HG02571 (cell line): ENCODE measurements at regions not wholly inside any gene's neighbourhood (a gene's known extent, or its start where the extent isn't known, plus 50 kb on each side); places are given as distances from the start of the nearest gene placed in this dataset.

ENCODE experiments used
- ATAC-seq: cut with Tn5 transposase; IDR thresholded peaks from one replicate; pipeline ENCODE4 v1.9.1; 2021; ENCODE audit warnings: mild to moderate bottlenecking, moderate library complexity; ENCODE audit not compliant: unreplicated experiment

DNA sequence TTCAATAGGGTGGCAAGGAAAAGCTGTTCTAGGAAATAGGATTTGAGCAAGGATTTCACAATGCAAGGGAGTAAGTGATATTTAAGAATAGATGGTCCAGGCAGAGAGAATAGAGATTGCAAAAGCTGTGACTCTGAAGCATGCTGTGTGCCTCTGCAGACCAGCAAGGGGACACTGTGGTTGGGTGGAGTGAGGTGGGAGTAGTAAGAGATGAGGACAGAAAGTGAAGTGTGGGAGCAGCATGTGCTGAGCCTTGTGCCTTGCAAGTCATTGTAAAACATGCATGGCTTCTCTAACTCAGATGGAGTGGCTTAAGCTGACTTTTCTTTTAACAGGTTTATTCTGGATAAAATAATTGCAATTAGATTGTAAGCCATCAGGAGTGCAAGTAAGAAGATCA lies 442.4 kb downstream of the CCSER2 start:
- no peak for ATAC-seq

DNA sequence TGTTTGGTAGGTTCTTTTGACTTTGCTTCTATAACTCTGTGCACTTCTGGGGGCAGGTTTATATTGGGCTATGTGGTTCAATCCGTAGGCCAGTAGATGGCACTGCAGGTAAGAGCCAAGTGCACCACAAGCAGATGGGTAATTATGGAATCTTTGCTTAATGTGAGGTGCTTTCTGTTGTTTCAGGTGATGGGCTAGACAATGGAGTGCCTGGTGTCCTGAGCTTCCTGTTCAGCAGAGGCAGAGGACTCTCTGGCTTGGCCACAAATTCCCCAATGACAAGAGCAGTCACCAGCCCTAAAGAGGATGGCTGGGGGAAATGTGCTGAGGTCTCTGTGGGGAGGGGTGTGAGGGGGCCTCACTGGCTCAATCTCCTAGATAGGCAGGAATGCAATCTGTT lies 455.0 kb downstream of the CCSER2 start:
- ATAC-seq = no peak

DNA sequence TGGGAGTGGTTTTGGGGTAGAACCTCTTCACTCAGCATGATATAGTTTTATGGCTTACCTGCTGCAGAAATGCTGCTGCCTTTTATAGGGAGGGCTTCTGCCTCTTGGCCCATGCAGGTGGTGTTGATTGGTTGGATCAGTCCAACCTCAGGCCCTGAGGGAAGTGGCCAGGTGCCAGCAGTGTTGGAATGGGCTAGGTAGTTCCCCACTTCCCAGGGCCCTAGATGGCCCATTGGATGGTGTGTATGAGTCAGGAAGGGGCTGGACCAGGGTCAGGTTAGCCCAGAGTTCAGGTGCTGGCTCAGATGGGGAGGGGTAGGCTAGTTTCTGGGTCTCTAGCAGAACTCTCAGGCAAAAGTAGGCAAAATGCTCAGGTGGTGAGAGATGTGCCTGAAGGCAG lies 455.5 kb downstream of the CCSER2 start:
- no peak for ATAC-seq

DNA sequence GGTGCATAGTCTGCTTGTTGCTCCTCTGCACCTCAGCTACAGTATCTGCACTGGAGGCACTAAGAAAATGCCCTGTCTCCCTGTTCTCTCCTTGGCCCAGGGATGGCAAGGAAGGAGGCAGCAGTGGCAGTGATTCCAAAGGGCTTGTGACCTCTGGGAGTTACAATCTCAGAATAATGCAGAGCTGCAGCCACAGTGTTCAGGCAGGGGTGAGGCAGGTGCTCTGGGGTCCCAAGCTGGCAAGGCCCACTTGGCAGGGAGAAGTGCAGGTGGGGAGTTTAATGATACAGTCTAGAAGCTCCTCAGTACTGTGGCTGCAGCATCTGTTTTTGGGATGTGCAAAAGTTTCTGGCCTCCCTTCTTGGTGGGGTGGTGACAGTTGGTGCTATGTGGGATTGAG lies 456.4 kb downstream of the CCSER2 start:
- no peak for ATAC-seq

DNA sequence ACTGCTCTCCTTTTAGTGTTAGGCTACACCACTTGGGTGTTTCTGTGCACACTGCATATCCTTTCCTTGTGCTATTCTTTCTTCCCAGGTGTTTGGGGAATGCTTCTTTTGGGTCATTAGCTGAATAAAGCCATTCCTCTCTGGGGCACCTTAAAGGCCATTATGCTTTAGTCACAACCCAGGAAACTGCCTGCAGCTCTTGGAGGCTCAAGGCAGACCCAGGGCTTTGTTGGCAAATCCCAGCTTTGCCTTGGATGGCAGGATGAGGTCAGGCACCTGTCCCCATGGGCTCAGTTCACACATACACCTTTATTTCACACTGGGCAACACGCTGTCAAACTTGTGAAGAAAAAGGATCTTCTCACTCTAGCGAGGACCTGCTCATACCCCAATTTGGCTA lies 460.6 kb downstream of the CCSER2 start:
- no peak for ATAC-seq

DNA sequence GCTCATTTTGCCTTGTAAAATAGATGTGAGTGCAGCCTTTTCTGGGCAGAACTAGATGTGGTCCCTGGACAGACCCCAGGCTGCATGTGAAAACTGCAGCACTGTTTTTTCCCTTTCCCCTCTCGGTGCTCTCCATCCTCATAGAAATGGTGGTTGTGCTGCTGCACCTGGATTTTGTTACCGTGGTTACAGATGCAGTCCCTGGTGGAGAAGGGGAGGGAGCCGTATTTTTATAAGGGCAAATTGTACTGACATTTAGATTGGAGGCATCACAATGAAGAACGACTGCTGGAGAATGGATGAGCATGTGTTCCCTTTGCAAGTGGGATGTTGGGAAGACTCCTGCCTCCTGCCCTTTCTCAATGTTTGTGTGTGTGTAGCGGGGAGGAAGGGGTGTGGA lies 469.9 kb downstream of the CCSER2 start:
- no peak for ATAC-seq

DNA sequence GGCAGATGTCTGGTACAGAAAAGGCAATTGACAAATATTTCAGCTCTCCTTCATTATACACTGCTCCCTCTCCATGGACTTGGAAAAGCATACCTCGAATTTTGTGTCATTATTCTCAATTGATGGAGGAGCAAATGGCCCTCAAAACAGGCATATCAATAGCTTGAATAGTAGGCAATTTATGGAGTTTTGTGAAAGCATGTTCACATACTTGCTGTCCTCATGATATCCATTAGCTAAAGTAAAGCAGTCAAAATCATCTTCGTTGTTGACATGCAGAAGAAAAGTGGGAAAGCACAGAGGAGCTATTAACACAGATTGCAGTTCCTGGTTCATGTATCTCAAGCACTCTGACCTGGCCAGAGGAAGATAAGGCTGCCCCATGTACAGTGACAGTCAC lies 472.8 kb downstream of the CCSER2 start:
- no peak for ATAC-seq

DNA sequence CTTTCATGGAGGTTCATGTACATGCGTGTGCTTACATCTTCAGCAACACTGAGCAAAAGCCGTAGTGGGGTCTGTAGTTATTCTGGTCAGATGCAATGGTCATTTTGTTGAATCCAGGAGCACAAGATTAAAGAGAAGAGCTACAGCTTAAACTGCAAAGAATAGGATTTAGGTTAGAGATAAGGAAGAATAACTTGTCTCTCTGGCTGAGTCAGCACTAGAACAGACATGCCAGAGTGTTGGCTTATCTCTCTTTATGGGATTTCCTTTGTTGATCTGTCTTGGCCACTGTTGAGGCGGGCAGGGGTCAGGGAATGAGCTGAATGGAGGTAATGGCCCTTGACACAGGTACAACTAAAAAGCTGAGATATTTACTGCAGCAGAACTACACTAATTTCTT lies 473.5 kb downstream of the CCSER2 start:
- no peak for ATAC-seq

DNA sequence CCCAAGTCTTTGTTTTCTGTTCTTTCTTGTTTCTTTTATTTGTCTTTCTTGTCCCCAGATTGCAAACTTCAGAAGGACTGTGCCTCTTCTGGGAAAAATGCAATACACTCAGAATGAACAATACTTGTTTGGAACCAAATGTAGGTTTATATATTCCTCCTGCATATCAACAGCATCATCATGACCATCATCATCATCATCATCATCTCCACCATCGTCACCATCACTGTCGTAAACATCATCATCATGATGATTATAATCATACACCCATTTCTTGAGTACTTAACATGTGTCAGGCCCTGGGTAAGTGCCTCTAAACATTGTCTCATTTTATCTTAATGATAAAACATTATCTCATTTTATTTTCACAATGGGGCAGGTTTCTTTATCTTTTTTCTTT lies 476.8 kb downstream of the CCSER2 start:
- ATAC-seq = no peak

DNA sequence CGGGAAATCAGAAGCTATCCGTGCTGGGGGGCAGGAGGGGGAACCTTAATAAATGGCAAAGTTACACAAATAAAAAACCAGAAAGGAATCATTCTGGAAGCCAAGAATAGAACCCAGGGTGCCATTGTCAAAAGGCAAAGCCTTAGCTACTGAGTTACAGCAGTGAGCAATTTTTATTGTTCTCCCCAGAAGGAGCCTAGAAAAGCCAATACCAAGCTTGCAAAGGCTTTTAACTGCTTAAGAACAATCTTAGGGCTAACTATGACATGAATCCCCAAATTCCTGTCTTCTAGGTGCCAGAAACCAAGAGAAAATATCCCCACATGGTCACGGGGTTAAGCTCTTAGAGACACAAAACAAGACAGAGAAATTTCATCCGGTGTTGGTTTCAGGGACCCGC lies 482.7 kb downstream of the CCSER2 start:
- ATAC-seq = no peak

DNA sequence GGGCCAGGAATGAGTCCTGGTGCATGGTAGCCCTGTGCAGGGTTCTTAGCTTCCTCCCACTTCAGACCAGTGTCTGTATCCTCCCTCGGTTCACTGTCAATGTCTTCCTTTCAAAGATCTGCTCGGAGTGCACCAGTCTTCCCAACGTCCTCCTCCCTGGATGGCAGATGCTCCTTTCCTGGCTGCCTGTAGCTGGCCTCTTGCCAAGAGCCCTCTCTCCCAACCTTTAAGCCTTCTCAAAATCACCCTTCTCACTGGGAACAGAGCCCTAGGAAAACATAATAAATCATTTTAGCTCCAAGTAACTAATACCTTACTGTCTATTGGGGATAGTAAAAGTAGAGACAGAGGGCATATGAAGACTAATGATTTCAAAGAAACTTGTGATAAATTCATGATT lies 490.6 kb downstream of the CCSER2 start:
- no peak for ATAC-seq

DNA sequence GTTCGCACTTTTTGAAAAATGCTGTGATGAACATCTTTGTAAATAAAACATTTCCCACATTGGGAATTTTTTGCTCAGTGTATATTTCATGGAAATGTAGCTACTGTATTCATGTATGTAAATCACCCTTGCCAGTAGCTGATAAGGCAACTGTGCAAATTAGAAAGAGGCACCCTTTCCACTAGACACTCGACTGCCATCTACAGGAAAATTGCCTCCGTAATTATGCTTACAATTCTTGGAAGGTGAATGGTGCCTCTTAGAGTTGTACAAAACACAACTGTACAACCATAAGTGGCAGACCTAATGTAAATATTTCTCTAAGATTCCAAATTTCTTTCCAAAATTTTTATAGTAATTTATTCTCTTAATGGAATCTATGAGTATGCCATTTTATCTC lies 491.7 kb downstream of the CCSER2 start:
- ATAC-seq = no peak

DNA sequence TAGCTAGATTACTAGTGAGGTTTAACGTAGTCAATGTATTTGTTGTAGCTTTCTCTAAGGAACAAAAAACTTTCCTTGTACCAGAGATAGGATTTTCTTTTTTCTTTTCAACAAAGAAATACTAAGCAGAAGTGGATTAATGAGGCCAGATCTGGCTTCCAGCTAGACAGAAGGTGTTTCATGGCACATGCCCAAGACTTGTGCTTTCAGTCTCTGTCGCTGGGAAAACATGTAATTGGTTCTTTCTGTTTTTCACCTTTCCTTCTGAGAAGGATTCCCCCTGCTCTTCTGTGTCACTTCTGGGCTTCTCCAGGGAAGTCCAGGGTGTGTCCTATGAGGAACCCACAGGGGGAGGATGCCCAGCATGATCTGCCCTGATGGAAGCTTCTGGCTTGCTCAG lies 492.2 kb downstream of the CCSER2 start:
- no peak for ATAC-seq

DNA sequence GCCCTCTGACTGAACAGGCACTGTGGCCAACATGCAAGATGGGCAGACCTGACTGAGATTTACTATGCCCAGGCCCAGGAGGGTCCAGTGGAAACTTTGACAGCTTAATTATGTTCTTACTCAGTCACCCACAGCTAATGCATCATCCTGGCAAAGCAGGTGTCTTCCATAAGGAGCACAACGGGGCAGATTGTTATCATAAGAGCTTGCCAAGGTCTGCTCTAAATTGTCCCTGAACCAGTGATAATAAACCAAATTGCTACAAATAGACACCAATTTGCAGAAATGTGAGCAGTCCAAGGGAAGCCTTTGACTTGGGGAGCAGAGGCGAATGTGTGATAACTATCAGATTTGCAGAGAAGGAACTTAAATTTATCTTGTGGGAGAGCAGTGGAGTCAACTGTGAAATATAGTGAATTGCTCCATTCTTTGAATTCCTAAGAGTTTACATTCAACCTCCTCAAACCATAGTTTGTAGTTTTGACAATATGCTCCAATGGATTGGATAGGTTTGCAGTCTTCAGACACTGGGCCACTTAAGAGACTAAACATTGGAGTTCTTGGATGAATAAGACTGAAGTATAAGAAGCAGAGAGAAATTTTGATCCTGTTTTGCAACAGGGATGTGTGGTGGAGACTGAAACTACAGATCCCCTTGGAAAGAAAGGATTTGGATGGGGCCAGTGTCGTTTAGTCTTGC lies 494.7 kb downstream of the CCSER2 start:
- ATAC-seq = no peak

DNA sequence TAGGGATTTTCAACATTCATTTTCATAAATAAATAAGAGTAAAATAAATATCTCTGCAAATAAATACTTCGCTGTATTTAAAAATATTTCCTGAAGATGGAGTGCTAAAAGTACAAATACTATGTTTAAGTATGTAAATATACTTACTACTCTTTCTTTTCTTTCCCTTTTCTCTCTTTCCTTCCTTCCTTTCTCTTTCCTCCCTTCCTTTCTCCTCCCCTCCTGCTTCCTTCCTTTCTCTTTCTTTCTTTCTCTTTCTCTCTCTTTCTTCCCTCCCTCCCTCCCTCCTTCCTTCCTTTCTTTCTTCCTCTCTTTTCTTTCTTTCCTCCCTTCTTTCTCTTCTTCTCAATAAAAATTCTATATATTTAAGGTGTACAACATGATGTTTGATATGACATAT lies 496.1 kb downstream of the CCSER2 start:
- no peak for ATAC-seq

DNA sequence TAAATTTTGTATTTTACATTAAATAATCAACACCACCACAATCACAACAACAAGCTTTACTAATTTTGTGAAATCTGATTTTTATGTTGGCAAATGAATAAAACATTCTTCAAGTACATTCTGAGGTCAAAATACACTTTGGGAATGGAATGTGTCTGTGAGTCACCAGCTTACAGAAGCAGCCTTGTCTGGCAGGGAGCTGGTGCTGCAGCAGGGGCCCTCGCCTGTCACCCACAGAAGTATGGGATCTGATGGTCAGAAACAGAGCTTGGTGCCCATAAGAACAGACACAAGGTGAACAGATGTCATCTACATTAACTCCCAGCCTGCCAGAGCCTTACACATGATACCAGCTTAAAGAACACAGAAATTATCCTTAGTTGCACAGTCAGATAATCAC lies 496.9 kb downstream of the CCSER2 start:
- no peak for ATAC-seq

DNA sequence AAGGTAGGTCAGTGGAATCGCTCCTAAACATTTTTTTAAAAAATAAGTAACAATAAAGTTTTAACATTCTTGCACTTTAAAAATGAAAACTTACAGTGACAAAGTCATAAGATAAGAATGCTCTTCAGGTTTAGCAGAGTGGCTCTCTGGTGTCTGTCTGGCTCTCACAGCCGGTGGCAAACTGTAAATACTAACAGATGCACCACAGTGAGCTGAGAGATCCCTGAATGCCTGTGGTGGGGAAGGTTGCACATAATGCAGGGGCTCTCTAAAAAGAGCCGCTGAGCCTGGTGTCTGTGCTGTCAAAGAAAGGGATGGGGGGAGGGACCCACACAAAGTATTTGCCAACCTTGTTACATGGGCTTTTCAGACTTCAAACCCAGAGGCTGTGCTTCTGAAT lies 498.3 kb downstream of the CCSER2 start:
- ATAC-seq = no peak

DNA sequence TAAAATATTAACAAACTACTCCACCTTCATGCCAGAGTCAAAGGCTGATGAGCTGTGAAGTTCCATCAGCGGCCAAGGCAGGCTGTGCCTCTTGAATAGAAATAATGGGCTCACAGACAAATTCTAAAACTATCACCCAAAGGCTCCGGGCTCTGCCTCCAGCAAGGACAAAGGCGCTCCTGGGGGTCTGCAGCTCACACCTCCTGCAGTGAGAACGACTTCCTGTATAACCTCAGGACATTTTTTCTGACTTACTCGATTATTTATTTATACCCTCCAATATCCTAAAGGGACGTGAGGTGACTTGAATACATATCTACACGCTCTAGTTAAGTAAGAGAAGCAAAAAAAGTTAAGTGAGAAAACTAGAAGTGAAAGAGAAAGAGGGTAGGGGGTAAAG lies 500.7 kb downstream of the CCSER2 start:
- no peak for ATAC-seq

DNA sequence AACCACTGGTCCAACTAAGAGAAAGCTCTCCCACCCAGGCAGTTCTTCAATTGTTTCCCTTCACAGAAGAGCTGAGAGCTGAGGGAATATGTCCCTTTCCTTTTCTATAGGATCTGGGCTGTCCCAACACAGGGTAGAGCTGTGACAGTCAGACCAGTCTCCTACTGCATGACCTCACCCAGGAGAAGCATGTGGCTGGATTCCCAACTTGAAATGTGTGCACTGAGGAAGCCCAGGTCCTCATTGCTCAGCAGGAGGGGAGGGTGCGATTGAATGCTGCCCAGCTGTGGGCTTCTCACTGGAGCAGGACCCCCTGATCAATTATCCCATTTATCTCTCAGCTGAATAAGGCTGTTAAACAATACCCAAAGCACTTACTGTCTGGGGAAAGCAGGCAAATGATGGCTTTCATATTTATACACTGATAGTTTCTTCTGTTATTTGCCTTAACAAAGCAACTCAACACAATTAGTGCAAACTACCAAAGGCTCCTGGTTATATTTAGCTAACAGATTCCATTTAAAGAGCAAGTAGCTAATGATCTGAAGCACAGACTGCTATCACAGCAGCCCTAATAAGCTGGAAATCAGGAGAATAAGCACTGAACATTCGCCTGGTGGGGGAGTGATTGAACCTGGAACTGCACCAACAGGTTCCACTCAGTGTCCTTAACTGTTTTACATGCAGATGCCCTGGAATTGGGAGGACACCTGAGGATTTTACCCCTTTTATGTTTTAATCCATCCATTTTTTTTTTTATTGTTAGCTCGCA lies 508.8 kb downstream of the CCSER2 start:
- no peak for ATAC-seq

DNA sequence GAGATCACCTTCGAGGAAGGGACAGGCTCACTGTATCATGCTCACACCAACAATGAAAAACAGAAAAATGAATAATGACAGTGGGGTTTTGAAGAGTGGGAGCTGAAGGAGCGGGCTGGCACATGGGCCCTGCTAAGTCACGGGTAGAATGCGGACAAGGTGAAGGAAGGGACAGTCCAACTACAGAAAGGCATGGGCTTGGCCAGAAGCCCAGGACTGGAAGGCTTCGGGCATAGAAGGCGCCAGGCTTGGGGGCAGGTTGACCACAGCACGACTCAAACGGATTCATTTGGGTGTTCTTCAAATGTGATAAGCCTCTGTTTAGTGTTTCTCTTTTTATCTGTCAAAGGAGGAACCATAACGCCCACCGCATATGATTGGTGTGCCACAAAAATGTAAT lies 509.5 kb downstream of the CCSER2 start:
- ATAC-seq = no peak

DNA sequence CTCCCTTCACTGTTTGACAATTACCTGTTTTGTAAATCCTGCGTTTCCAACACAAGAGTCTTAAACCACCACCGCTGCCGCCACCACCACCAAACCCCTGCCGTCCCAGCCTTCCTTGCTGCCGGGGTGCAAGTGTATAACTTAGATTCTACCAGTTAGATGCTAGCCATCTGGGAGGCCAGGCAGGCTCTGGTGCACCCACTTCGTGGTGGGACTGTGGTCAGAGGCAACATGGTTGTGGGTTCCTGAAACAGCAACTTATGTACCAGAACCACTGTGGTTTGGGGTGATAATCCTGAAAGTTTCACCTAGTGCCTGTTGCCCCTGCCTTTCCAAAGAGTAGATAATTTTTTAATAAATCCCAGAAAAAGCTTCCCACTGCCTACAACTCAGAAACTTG lies 510.5 kb downstream of the CCSER2 start:
- ATAC-seq = no peak

DNA sequence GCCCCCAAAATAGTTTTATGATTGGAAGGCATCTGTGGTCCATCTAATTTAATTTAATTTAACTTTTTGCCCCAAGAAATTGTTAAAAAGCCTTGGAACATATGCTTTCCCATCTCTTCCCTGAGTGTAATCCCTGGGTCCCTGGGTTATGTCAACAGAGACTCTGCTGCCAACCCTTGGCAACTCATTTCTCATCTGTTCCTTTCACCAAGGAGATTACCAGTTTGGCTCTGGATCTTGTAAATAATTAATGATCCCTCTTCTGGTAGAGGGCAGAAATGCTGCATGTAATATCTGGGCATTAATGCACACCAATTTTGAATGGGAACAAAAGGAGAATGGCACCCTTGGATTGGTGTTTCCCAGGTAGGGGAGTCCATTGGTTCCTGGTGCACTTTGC lies 514.2 kb downstream of the CCSER2 start:
- no peak for ATAC-seq

DNA sequence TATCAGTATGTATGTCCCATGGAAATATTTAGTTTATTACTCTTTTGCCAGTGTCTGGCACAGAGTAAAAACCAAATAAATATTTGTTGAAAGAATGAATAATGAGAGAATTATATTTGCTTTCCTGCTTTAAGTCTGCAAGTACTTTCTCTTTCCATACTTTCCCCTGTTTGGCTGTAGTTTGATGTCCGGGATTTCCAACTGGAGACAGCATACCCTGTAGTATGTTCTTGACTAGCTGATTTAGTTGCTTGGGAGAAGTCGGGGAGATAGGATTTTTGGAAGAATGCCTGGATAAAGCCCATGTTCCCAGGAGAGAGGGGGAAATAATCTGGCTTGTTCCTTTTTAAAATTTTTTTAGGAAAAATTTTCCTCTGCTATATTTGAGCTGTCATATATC lies 516.1 kb downstream of the CCSER2 start:
- ATAC-seq = no peak
